ENCODE measurements at regions not wholly inside any gene's neighbourhood (a gene's known extent, or its start where the extent isn't known, plus 50 kb on each side); places are given as distances from the start of the nearest gene placed in this dataset.

- no peak for DNase-seq (ENCODE audit: low read depth)
Observed at GRCh38 chr2:163368655-163369054, 367.2 kb downstream of the FIGN start.

GRCh38 chr2:163367825-163368582, 367.8 kb downstream of the FIGN start:
- DNase-seq (ENCODE audit: low read depth): no peak

- no peak for DNase-seq (ENCODE audit: low read depth)
Observed at GRCh38 chr2:163364736-163365135, 371.1 kb downstream of the FIGN start.

- no peak for DNase-seq (ENCODE audit: low read depth)
Observed at GRCh38 chr2:163353551-163353950, 382.3 kb downstream of the FIGN start.

GRCh38 chr2:163351966-163352365, 383.8 kb downstream of the FIGN start:
- DNase-seq (ENCODE audit: low read depth): no peak

- DNase-seq (ENCODE audit: low read depth): no peak
Observed at GRCh38 chr2:163351143-163351542, 384.7 kb downstream of the FIGN start.

GRCh38 chr2:163348857-163349380, 386.9 kb downstream of the FIGN start:
- peak; percentile 59 for DNase-seq (ENCODE audit: low read depth)

- peak; percentile 82 for DNase-seq (ENCODE audit: low read depth)
Observed at GRCh38 chr2:163347982-163348856, 387.6 kb downstream of the FIGN start.

GRCh38 chr2:163345795-163346573, 389.8 kb downstream of the FIGN start:
- peak; percentile 34 for DNase-seq (ENCODE audit: low read depth)

- no peak for DNase-seq (ENCODE audit: low read depth)
Observed at GRCh38 chr2:163343316-163343715, 392.5 kb downstream of the FIGN start.

- DNase-seq (ENCODE audit: low read depth): peak; percentile 57
Observed at GRCh38 chr2:163341426-163341825, 394.4 kb downstream of the FIGN start.

GRCh38 chr2:163338270-163338669, 397.5 kb downstream of the FIGN start:
- no peak for DNase-seq (ENCODE audit: low read depth)

- no peak for DNase-seq (ENCODE audit: low read depth)
Observed at GRCh38 chr2:163324677-163325076, 411.1 kb downstream of the FIGN start.

GRCh38 chr2:163319006-163319405, 416.8 kb downstream of the FIGN start:
- no peak for DNase-seq (ENCODE audit: low read depth)

- DNase-seq (ENCODE audit: low read depth): no peak
Observed at GRCh38 chr2:163314712-163315111, 421.1 kb downstream of the FIGN start.

GRCh38 chr2:163312713-163313112, 423.1 kb downstream of the FIGN start:
- DNase-seq (ENCODE audit: low read depth): no peak

- no peak for DNase-seq (ENCODE audit: low read depth)
Observed at GRCh38 chr2:163306647-163307046, 429.2 kb downstream of the FIGN start.

GRCh38 chr2:163302141-163302540, 433.7 kb downstream of the FIGN start:
- DNase-seq (ENCODE audit: low read depth): no peak

GRCh38 chr2:163291790-163292189, 444.0 kb downstream of the FIGN start:
- no peak for DNase-seq (ENCODE audit: low read depth)

GRCh38 chr2:163281717-163282116, 443.1 kb upstream of the KCNH7 start:
- no peak for DNase-seq (ENCODE audit: low read depth)

- DNase-seq (ENCODE audit: low read depth): no peak
Observed at GRCh38 chr2:163269374-163270021, 430.9 kb upstream of the KCNH7 start.
